H9 (cell line): ENCODE measurements at regions not wholly inside any gene's neighbourhood (a gene's known extent, or its start where the extent isn't known, plus 50 kb on each side); places are given as distances from the start of the nearest gene placed in this dataset.

ENCODE experiments used
- DNase-seq: peaks from one replicate; pipeline ENCODE4 v3.0.0-alpha.2; 2017
- H2AFZ ChIP-seq: one replicate; pipeline ENCODE4 v1.6.1; 2013; ENCODE audit warnings: mild to moderate bottlenecking, low read length, control low read depth, moderate library complexity
- H2AK5ac ChIP-seq: 2 replicates; pipeline ENCODE4 v1.6.1; 2013; ENCODE audit warnings: low read length, control low read depth, mixed read lengths; ENCODE audit not compliant: insufficient read length
- H2BK120ac ChIP-seq: one replicate; pipeline ENCODE4 v1.6.1; 2013; ENCODE audit warnings: low read depth, mild to moderate bottlenecking, low read length, control low read depth, inconsistent platforms; ENCODE audit not compliant: poor library complexity, severe bottlenecking
- H2BK12ac ChIP-seq: 2 replicates; pipeline ENCODE4 v1.6.1; 2013; ENCODE audit warnings: low read length, control low read depth, mixed read lengths, low read depth; ENCODE audit not compliant: insufficient read length
- H2BK15ac ChIP-seq: 2 replicates; pipeline ENCODE4 v1.6.1; 2013; ENCODE audit warnings: low read depth, low read length, control low read depth
- H2BK20ac ChIP-seq: one replicate; pipeline ENCODE4 v1.6.1; 2013; ENCODE audit warnings: low read depth, mild to moderate bottlenecking, low read length, control low read depth, inconsistent platforms; ENCODE audit not compliant: poor library complexity, severe bottlenecking
- H2BK5ac ChIP-seq: 2 replicates; pipeline ENCODE4 v1.6.1; 2013; ENCODE audit warnings: low read length, control low read depth, mixed read lengths; ENCODE audit not compliant: insufficient read length
- H3K14ac ChIP-seq: 2 replicates; pipeline ENCODE4 v1.6.1; 2013; ENCODE audit warnings: low read length, control low read depth; ENCODE audit not compliant: insufficient read depth
- H3K18ac ChIP-seq: 2 replicates; pipeline ENCODE4 v1.6.1; 2013; ENCODE audit warnings: low read depth, mild to moderate bottlenecking, mixed read lengths, low read length, control low read depth; ENCODE audit not compliant: insufficient read length
- H3K23ac ChIP-seq: 2 replicates; pipeline ENCODE4 v1.6.1; 2013; ENCODE audit warnings: low read length, control low read depth, mixed read lengths, low read depth; ENCODE audit not compliant: insufficient read length
- H3K23me2 ChIP-seq: 2 replicates; pipeline ENCODE4 v1.6.1; 2013; ENCODE audit warnings: low read depth, mild to moderate bottlenecking, mixed read lengths, low read length, control low read depth; ENCODE audit not compliant: insufficient read length, poor library complexity, severe bottlenecking
- H3K27ac ChIP-seq: 2 replicates; pipeline ENCODE4 v1.5.1; 2013; ENCODE audit warnings: low read length, control low read depth, mixed read lengths, low read depth; ENCODE audit not compliant: insufficient read length
- H3K27me3 ChIP-seq: 2 replicates; pipeline ENCODE4 v1.6.1; 2013; ENCODE audit warnings: low read length, control low read depth, inconsistent platforms; ENCODE audit not compliant: insufficient read depth
- H3K4ac ChIP-seq: 2 replicates; pipeline ENCODE4 v1.6.1; 2013; ENCODE audit warnings: low read depth, mild to moderate bottlenecking, control low read depth, inconsistent platforms, low read length, moderate library complexity
- H3K4me1 ChIP-seq: 2 replicates; pipeline ENCODE4 v1.6.1; 2013; ENCODE audit warnings: low read length, control low read depth, inconsistent platforms; ENCODE audit not compliant: insufficient read depth
- H3K4me2 ChIP-seq: 2 replicates; pipeline ENCODE4 v1.6.1; 2013; ENCODE audit warnings: low read length, control low read depth, mixed read lengths; ENCODE audit not compliant: insufficient read length, insufficient read depth
- H3K56ac ChIP-seq: 2 replicates; pipeline ENCODE4 v1.6.1; 2013; ENCODE audit warnings: low read depth, mild to moderate bottlenecking, mixed read lengths, low read length, control low read depth; ENCODE audit not compliant: insufficient read length
- H3K79me1 ChIP-seq: 2 replicates; pipeline ENCODE4 v1.6.1; 2013; ENCODE audit warnings: low read depth, mild to moderate bottlenecking, moderate library complexity, low read length, control low read depth, inconsistent platforms; ENCODE audit not compliant: insufficient read depth, poor library complexity, severe bottlenecking
- H3K79me2 ChIP-seq: 2 replicates; pipeline ENCODE4 v1.6.1; 2013; ENCODE audit warnings: low read length, control low read depth, inconsistent platforms; ENCODE audit not compliant: insufficient read depth
- H3K9ac ChIP-seq: 2 replicates; pipeline ENCODE4 v1.6.1; 2013; ENCODE audit warnings: low read length, control low read depth, mixed read lengths; ENCODE audit not compliant: insufficient read length; ENCODE audit errors: extremely low read depth
- H3K9me3 ChIP-seq: one replicate; pipeline ENCODE4 v1.6.1; 2013; ENCODE audit warnings: low read depth, low read length, inconsistent platforms; ENCODE audit not compliant: control insufficient read depth
- H3T11ph ChIP-seq: one replicate; pipeline ENCODE4 v1.6.1; 2013; ENCODE audit warnings: mild to moderate bottlenecking, low read length, control low read depth, inconsistent platforms
- H4K20me1 ChIP-seq: one replicate; pipeline ENCODE4 v1.6.1; 2013; ENCODE audit not compliant: control insufficient read depth, insufficient read length, insufficient read depth
- H4K5ac ChIP-seq: 2 replicates; pipeline ENCODE4 v1.6.1; 2013; ENCODE audit warnings: low read depth, mild to moderate bottlenecking, mixed read lengths, low read length, control low read depth; ENCODE audit not compliant: insufficient read length
- H4K8ac ChIP-seq: replicated peaks from 2 replicates; pipeline ENCODE4 v1.6.1; 2013; ENCODE audit warnings: low read length, control low read depth, mixed read lengths, low read depth; ENCODE audit not compliant: insufficient read length
- H4K91ac ChIP-seq: 2 replicates; pipeline ENCODE4 v1.6.1; 2013; ENCODE audit warnings: low read depth, mild to moderate bottlenecking, moderate library complexity, mixed read lengths, low read length, control low read depth; ENCODE audit not compliant: insufficient read length
- H3K27ac Mint-ChIP-seq, 3 experiments: 2 replicates in 2 of 3; 3 replicates in 1 of 3; pipeline ENCODE4 v1.8.0; 2020 to 2021; ENCODE audit warnings: mixed read lengths in 3 of 3, mild to moderate bottlenecking in 1 of 3, moderate library complexity in 1 of 3
- H3K27me3 Mint-ChIP-seq: 2 replicates; pipeline ENCODE4 v1.8.0; 2021; ENCODE audit warnings: low read depth, mild to moderate bottlenecking, moderate library complexity, mixed read lengths
- H3K36me3 Mint-ChIP-seq, 3 experiments: 2 replicates in 2 of 3; 3 replicates in 1 of 3; pipeline ENCODE4 v1.8.0; 2020 to 2021; ENCODE audit warnings: low read depth in 3 of 3, mixed read lengths in 3 of 3; ENCODE audit not compliant: insufficient read depth in 1 of 3
- H3K4me1 Mint-ChIP-seq, 2 experiments: 2 replicates each; pipeline ENCODE4 v1.8.0; 2020; ENCODE audit warnings: mixed read lengths in 2 of 2
- H3K4me3 Mint-ChIP-seq, 2 experiments: 2 replicates in 1 of 2; 3 replicates in 1 of 2; pipeline ENCODE4 v1.8.0; 2020 to 2021; ENCODE audit warnings: mild to moderate bottlenecking in 2 of 2, mixed read lengths in 2 of 2, moderate library complexity in 1 of 2
- H3K9me3 Mint-ChIP-seq, 2 experiments: 2 replicates in 1 of 2; 3 replicates in 1 of 2; pipeline ENCODE4 v1.8.0; 2020; ENCODE audit warnings: mild to moderate bottlenecking in 2 of 2, mixed read lengths in 2 of 2, moderate library complexity in 1 of 2
- CTCF ChIP-seq: fragments of 200-600 bp; sonication (generic); conservative IDR thresholded peaks from 3 replicates; pipeline ENCODE4 v1.8.0; 2021; ENCODE audit warnings: antibody characterized with exemption, mild to moderate bottlenecking
- WGBS: extraction: QIAGEN DNeasy Blood & Tissue Kit; methylation state at CpG from one replicate; pipeline ENCODE4 v1.1.7; 2013; ENCODE audit warnings: missing lambda C conversion rate, low lambda C conversion rate, mixed read lengths; ENCODE audit not compliant: insufficient read length; ENCODE audit errors: extremely low coverage; 5-methylcytosine and 5-hydroxymethylcytosine counted together

- no CpG with 5 or more reads among the region's 3 CpGs for WGBS
- no peaks in the 10 kb centered on the region for H3K23me2 ChIP-seq
- no peaks in the 10 kb centered on the region for H3K9me3 Mint-ChIP-seq
- H3K79me1 ChIP-seq = no peaks in the 10 kb centered on the region
- H2BK20ac ChIP-seq = no peak overlapping the region
- H3K18ac ChIP-seq = no peak overlapping the region
- H3K9me3 ChIP-seq = no peaks in the 10 kb centered on the region
- H3T11ph ChIP-seq = no peak overlapping the region
- no peak overlapping the region for H3K4me2 ChIP-seq
- H2BK15ac ChIP-seq = no peak overlapping the region
- H4K5ac ChIP-seq = no peak overlapping the region
- no peak overlapping the region for H4K8ac ChIP-seq
- H3K4me1 ChIP-seq = no peaks in the 10 kb centered on the region
- H3K27me3 ChIP-seq = no peaks in the 10 kb centered on the region
- H3K4me3 Mint-ChIP-seq = no peak overlapping the region
- no peak overlapping the region for H2BK120ac ChIP-seq
- H4K91ac ChIP-seq = no peak overlapping the region
- no peak for DNase-seq
- no peak overlapping the region for H3K27ac ChIP-seq
- H3K27me3 Mint-ChIP-seq = no peaks in the 10 kb centered on the region; the same call in 1 of the 2 replicates
- no peak overlapping the region for H3K9ac ChIP-seq
- H2BK12ac ChIP-seq = no peak overlapping the region
- H2AK5ac ChIP-seq = no peak overlapping the region
- H3K4ac ChIP-seq = no peak overlapping the region
- no peak for TF ChIP-seq CTCF
- no peaks in the 10 kb centered on the region for H3K79me2 ChIP-seq
- no peaks in the 10 kb centered on the region for H4K20me1 ChIP-seq
- no peak overlapping the region for H3K56ac ChIP-seq
- H3K14ac ChIP-seq = no peak overlapping the region
- H3K36me3 Mint-ChIP-seq = no peaks in the 10 kb centered on the region; a peak in 1 of 7 replicates
- no peak overlapping the region for H3K27ac Mint-ChIP-seq
- no peak overlapping the region for H2BK5ac ChIP-seq
- no peak overlapping the region for H3K23ac ChIP-seq
- no peak overlapping the region for H2AFZ ChIP-seq
- no peaks in the 10 kb centered on the region; a peak in 1 of 4 replicates for H3K4me1 Mint-ChIP-seq
Measured at GRCh38 chr3:135637013-135637412, 328.5 kb upstream of the PPP2R3A start.
